Psoas muscle (tissue), 7 donors: ENCODE measurements at regions not wholly inside any gene's neighbourhood (a gene's known extent, or its start where the extent isn't known, plus 50 kb on each side); places are given as distances from the start of the nearest gene placed in this dataset.

Experiments used
- ATAC-seq, 4 donors: fragments of 200-7000 bp; cut with Tn5 transposase; one replicate each; pipeline ENCODE4 v1.9.1; 2020; ENCODE audit warnings: moderate library complexity in 3 of 4, mild to moderate bottlenecking in 2 of 4
- DNase-seq, 2 donors: peaks; one replicate each; pipeline ENCODE4 v3.0.0-alpha.2; 2020
- H3K27ac ChIP-seq: fragments of 200-600 bp; one replicate; pipeline ENCODE4 v1.8.0; 2022
- H3K27me3 ChIP-seq, 3 donors: fragments of 200-600 bp in 1 of 3; one replicate each; pipeline versions ENCODE4 v1.6.1 to v1.8.0; 2013 to 2022; ENCODE audit warnings: low read length in 2 of 3, mild to moderate bottlenecking in 2 of 3, moderate library complexity in 1 of 3; ENCODE audit not compliant: insufficient read depth in 3 of 3
- H3K36me3 ChIP-seq, 2 donors: fragments of 200-600 bp in 1 of 2; one replicate each; pipeline versions ENCODE4 v1.6.1 to v1.8.0; 2013 to 2022; ENCODE audit warnings: low read depth in 1 of 2, mild to moderate bottlenecking in 1 of 2, moderate library complexity in 1 of 2; ENCODE audit not compliant: insufficient read depth in 1 of 2
- H3K4me1 ChIP-seq: fragments of 200-600 bp; one replicate; pipeline ENCODE4 v1.8.0; 2022
- H3K4me3 ChIP-seq: fragments of 200-600 bp; one replicate; pipeline ENCODE4 v1.8.0; 2022; ENCODE audit warnings: mild to moderate bottlenecking
- H3K9me3 ChIP-seq: fragments of 200-600 bp; one replicate; pipeline ENCODE4 v1.8.0; 2022
- CTCF ChIP-seq: fragments of 200-600 bp; IDR thresholded peaks from one replicate; pipeline ENCODE4 v1.8.0; 2022; ENCODE audit warnings: antibody characterized with exemption
- WGBS, 3 donors: extraction: QIAGEN DNeasy Blood & Tissue Kit; methylation state at CpG; one replicate each; pipeline versions ENCODE4 v1.1.6 to v1.1.7; 2013; 5-methylcytosine and 5-hydroxymethylcytosine counted together
- intact Hi-C, 2 donors: fragments of 100-400 bp; cut with DNase I; formaldehyde crosslinking; loops; one replicate each; pipeline versions ENCODE4 v1.11.0 to v1.14.2; 2022
- donor health status: healthy with polysubstance abuse.
- donor health status: DM: no; HTN: no; CAD: no; lungs with moderate emphysema.
- donor health status: Bipolar disorder and iron deficiency.
- donor health status: healthy.
- donor health status: DM: yes; HTN: yes; CAD: no.
- donor health status: DM: no; HTN: no; CAD: no.
- donor health status: DM: yes; HTN: yes; CAD: no.

GRCh38 chr3:99487894-99488293 is 150.5 kb upstream of the COL8A1 start:
- no peak for ATAC-seq
- Histone ChIP-seq H3K4me1 (no peaks in the 10 kb centered on the region), H3K27me3 (no peaks in the 10 kb centered on the region), H3K27ac (no peak overlapping the region), H3K9me3 (peaks cover 8% of the 10 kb centered on the region), H3K4me3 (no peak overlapping the region), H3K36me3 (no peaks in the 10 kb centered on the region)
- TF ChIP-seq CTCF: no peak
- no peak for DNase-seq
- 54 to 75% (median 68%) methylated on average over 1 of the region's 1 CpG for WGBS, 3 donors
- intact Hi-C loops: no loop called here

- H3K36me3 ChIP-seq: no peaks in the 10 kb centered on the region
- H3K27ac ChIP-seq: no peak overlapping the region
- DNase-seq (no peak), ATAC-seq (no peak)
- intact Hi-C loops: no loop called here
- H3K27me3 ChIP-seq: peaks cover 0 to 2% (median 0%) of the 10 kb centered on the region in 3 donors
- H3K4me3 ChIP-seq: no peak overlapping the region
- WGBS, 3 donors: 75 to 80% (median 75%) methylated on average over 3 of the region's 3 CpGs
- TF ChIP-seq CTCF: no peak
- no peaks in the 10 kb centered on the region for H3K4me1 ChIP-seq
- H3K9me3 ChIP-seq: peaks cover 8% of the 10 kb centered on the region
Observed at GRCh38 chr3:99485286-99485685, 153.1 kb upstream of the COL8A1 start.

GRCh38 chr3:99484871-99485270 is 153.5 kb upstream of the COL8A1 start:
- H3K4me3 ChIP-seq: no peak overlapping the region
- DNase-seq (no peak), ATAC-seq (no peak)
- H3K4me1 ChIP-seq: no peaks in the 10 kb centered on the region
- no peak for TF ChIP-seq CTCF
- intact Hi-C loops: no loop called here
- peaks cover 7% of the 10 kb centered on the region for H3K9me3 ChIP-seq
- peaks cover 0 to 2% (median 0%) of the 10 kb centered on the region in 3 donors for H3K27me3 ChIP-seq
- H3K27ac ChIP-seq: no peak overlapping the region
- H3K36me3 ChIP-seq: no peaks in the 10 kb centered on the region

- Histone ChIP-seq H3K27ac (no peak overlapping the region), H3K4me3 (no peak overlapping the region), H3K4me1 (no peaks in the 10 kb centered on the region), H3K9me3 (peaks cover 4% of the 10 kb centered on the region), H3K36me3 (no peaks in the 10 kb centered on the region), H3K27me3 (peaks cover 0 to 2% (median 0%) of the 10 kb centered on the region in 3 donors)
- DNase-seq (no peak), ATAC-seq (no peak)
- intact Hi-C loops: no loop called here
- TF ChIP-seq CTCF: no peak
Observed at GRCh38 chr3:99483841-99484240, 154.6 kb upstream of the COL8A1 start.

GRCh38 chr3:99482191-99482590 is 156.2 kb upstream of the COL8A1 start:
- Histone ChIP-seq H3K9me3 (no peaks in the 10 kb centered on the region), H3K36me3 (no peaks in the 10 kb centered on the region), H3K27me3 (peaks cover 0 to 2% (median 0%) of the 10 kb centered on the region in 3 donors), H3K4me1 (no peaks in the 10 kb centered on the region), H3K27ac (no peak overlapping the region), H3K4me3 (no peak overlapping the region)
- no peak for DNase-seq
- intact Hi-C loops: no loop called here
- ATAC-seq: no peak
- 84 to 97% (median 89%) methylated on average over 1 of the region's 1 CpG for WGBS, 3 donors
- TF ChIP-seq CTCF: no peak
